ENCODE measurements at regions not wholly inside any gene's neighbourhood (a gene's known extent, or its start where the extent isn't known, plus 50 kb on each side); places are given as distances from the start of the nearest gene placed in this dataset.

DNA sequence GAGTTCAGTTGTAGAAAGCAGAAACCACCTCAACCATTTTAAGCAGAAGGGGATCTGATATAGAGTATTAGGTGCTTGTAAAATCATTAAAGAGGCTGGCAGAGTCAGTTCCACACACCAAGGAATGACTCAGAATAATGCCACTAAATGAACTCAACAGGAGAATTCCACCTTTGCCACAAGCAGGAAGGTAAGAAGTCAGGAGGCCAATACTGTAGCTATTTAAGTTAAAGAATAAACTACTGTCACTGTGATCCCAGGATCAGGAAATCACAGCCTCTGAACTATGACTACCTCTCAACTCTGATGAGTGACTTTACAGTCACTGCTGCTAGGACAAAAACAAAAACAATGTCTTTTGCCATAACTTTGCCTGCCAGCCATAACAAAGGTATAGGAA lies 52.5 kb upstream of the PRMT6 start:
- in situ Hi-C loops (cut with HindIII; ENCODE audit: low sequenced_read_pairs): no loop called here
- DNase-seq (ENCODE audit: low read depth): no peak

DNA sequence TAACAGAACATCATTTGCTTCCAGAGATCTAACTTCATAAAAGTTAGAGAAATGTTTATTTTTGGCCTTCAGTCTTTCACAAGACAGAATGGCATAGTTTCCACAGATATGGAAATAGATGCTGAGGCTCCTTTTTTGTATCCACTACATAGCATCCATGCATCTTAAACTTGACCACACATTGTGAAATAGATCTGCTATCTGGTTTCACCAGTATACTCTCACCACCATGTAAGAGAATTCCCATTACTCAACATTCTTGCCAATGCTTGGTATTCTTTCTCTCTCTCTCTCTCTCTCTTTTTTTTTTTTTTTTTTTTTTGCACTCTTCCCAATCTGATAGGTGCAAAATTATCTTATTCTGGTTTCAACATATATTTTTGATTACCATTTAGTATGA lies 52.1 kb upstream of the PRMT6 start:
- TF ChIP-seq, protein P1, sequence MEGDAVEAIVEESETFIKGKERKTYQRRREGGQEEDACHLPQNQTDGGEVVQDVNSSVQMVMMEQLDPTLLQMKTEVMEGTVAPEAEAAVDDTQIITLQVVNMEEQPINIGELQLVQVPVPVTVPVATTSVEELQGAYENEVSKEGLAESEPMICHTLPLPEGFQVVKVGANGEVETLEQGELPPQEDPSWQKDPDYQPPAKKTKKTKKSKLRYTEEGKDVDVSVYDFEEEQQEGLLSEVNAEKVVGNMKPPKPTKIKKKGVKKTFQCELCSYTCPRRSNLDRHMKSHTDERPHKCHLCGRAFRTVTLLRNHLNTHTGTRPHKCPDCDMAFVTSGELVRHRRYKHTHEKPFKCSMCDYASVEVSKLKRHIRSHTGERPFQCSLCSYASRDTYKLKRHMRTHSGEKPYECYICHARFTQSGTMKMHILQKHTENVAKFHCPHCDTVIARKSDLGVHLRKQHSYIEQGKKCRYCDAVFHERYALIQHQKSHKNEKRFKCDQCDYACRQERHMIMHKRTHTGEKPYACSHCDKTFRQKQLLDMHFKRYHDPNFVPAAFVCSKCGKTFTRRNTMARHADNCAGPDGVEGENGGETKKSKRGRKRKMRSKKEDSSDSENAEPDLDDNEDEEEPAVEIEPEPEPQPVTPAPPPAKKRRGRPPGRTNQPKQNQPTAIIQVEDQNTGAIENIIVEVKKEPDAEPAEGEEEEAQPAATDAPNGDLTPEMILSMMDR (IDR thresholded peaks at IDR 0.05; ENCODE audit: low read depth, low read length, missing control alignments): no peak
- no peak overlapping the region for H3K4me3 ChIP-seq (ENCODE audit: low read depth, low read length)
- no peak for DNase-seq (ENCODE audit: low read depth)
- in situ Hi-C loops (cut with HindIII; ENCODE audit: low sequenced_read_pairs): no loop called here

More for the DNA sequence above, 52.5 kb upstream of the PRMT6 start:
- no peak overlapping the region for H3K4me3 ChIP-seq (ENCODE audit: low read depth, low read length)
- TF ChIP-seq, protein P1 (IDR thresholded peaks at IDR 0.05; ENCODE audit: low read depth, low read length, missing control alignments): no peak
